ENCODE measurements at regions not wholly inside any gene's neighbourhood (a gene's known extent, or its start where the extent isn't known, plus 50 kb on each side); places are given as distances from the start of the nearest gene placed in this dataset.
"Not testable (repeated sequence)": the region's sequence is repeated elsewhere in the genome, so short reads cannot be mapped to it uniquely, and the experiment has no call there.

DNA sequence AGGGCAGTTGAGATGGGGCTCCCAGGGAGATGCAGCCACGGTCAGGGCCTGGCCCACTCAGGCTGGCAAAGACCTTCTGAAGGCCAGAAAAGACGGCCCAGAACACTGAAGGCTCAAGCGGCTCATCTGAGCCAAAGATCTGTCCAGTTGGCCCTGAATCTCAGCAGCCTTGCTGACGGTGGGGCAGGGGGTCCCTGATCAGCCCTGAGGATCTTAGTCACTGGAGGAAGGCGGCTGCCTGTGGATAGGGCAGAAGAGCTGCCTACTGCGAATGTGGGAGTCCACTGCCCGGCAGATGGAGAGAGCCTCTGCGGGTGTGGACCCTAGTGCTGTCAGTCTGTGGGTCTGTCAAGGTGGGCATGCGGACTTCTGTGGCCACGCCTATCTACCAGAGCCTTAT lies 1738.2 kb downstream of the TP53TG3F start:
- Mint-ChIP-seq H3K4me3 (no peak overlapping the region), H3K36me3 (ENCODE audit: low read depth) (no peaks in the 10 kb centered on the region), H3K27me3 (no peaks in the 10 kb centered on the region), H3K4me1 (no peaks in the 10 kb centered on the region), H3K27ac (no peak overlapping the region), H3K9me3 (peaks cover 26% of the 10 kb centered on the region)
- no peak for ATAC-seq (replicated peaks)

DNA sequence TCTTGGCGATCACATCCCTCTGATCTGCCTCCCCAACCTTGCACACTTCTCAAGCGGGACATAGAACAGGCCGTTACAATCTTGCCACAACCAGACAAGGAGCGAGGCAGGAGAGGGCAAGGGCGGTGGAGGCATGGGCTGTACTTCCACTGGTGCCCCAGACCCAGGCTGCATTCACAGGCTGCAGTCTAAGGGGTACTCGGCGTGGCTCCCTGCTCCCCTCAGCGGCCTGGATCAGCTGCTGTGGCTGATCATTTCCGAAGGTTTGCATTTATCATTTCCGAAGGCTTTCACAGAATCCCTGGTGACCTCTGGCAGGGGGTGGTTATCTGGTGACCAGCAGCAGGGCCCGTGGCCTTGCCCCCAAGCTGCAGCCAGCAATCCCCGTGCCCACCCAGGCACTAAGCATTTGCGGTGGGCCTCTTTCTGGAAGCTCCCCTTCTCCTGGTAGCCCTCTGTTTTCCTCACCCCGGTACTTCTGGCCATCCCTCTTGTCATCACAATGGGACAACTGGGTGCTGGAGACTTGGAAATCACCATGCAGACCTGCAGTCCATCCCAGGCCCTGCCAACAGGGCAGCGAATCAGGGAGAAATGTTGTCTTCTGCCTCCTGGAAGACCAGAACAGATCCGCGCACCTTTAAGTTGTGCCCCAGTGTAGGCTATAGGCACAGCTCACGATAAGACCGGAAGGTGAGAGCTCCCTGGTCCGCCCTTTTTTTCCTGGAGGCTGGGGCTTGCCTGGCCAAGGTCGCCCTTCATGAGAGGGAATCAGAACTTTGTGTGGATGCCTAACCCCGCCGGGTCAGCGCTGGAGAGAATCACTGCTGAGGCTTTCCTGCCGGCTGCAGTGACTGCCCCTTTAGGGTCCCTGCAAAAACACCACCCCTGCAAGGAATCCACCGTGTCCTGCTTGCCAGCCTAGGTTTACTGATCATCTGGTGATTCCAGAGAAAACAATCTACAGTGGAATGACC lies 1739.1 kb downstream of the TP53TG3F start:
- H3K4me1 Mint-ChIP-seq, result no peaks in the 10 kb centered on the region
- H3K27ac Mint-ChIP-seq, result no peak overlapping the region
- H3K9me3 Mint-ChIP-seq, result peaks cover 26% of the 10 kb centered on the region

DNA sequence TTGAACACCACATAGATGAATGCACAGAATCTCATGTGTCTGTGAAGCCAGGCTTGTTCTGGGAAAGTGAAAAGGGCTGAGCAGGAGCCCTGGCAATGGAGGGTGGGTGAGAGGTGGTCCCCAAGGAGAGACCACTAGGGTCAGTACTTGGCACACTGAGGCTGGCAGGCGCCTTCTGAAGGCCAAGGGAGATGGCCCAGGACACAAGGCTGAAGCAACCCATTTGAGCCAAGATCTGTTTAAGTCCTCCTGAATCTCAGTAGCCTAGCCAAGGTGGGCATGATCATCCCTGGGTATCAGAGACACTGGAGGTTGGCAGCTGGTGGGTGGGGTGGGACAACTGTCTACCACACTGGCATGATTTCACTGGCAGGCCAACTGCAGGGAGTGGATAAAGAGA lies 1741.2 kb downstream of the TP53TG3F start:
- Mint-ChIP-seq H3K27ac (no peak overlapping the region), H3K4me3 (no peak overlapping the region), H3K27me3 (no peaks in the 10 kb centered on the region), H3K4me1 (no peaks in the 10 kb centered on the region), H3K36me3 (ENCODE audit: low read depth) (no peaks in the 10 kb centered on the region), H3K9me3 (peaks cover 26% of the 10 kb centered on the region)
- ATAC-seq (replicated peaks), result no peak

More for the DNA sequence above, 1739.1 kb downstream of the TP53TG3F start:
- ATAC-seq (replicated peaks), result no peak
- Mint-ChIP-seq H3K36me3 (ENCODE audit: low read depth) (no peaks in the 10 kb centered on the region), H3K4me3 (no peak overlapping the region), H3K27me3 (no peaks in the 10 kb centered on the region)

DNA sequence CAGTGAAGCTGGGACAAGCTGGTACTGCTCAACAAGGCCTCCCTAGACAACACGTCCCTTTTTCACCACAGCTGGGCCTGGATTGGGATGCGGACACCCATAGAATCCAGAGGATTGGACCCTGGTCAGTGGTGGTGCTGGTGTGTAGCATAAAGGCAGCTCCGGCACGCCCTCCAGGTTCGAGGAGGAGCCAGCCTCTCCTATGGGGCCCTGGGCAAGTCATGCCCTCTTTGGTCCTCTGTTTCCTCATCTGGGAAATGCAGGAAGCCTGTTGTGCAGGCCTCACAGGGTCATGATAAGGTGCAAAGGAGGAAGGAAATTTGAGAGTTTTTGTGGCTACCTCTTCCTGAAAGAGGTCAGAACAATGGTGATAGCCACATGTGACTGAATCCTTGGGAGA lies 1741.7 kb downstream of the TP53TG3F start:
- no peak for ATAC-seq (replicated peaks)
- H3K27me3 Mint-ChIP-seq, result no peaks in the 10 kb centered on the region
- H3K27ac Mint-ChIP-seq, result no peak overlapping the region
- no peaks in the 10 kb centered on the region for H3K36me3 Mint-ChIP-seq (ENCODE audit: low read depth)
- H3K4me3 Mint-ChIP-seq, result no peak overlapping the region
- H3K4me1 Mint-ChIP-seq, result no peaks in the 10 kb centered on the region
- peaks cover 29% of the 10 kb centered on the region for H3K9me3 Mint-ChIP-seq

DNA sequence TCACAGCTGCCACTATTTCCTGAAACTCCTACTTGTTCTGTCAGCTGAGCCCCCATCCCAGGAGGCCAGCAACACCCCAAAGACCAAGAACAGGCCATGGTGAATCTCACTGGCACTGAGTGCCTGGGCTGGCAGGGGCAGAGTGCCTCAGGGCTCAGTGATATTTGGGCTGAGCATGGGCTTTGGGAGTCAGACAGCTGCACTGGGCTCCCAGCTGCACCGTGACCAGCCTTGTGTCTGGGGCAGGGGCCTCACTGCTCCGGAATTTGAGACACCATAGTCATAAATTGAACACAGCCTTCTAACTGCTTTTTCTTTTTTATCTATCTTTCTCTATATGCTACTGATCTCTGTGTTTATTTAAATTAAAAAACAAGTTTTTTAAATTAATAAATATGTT lies 1744.2 kb downstream of the TP53TG3F start:
- ATAC-seq (replicated peaks), result no peak
- Mint-ChIP-seq H3K9me3 (peaks cover 28% of the 10 kb centered on the region), H3K4me1 (no peaks in the 10 kb centered on the region), H3K4me3 (no peak overlapping the region), H3K27me3 (no peaks in the 10 kb centered on the region), H3K27ac (no peak overlapping the region), H3K36me3 (ENCODE audit: low read depth) (no peaks in the 10 kb centered on the region)

DNA sequence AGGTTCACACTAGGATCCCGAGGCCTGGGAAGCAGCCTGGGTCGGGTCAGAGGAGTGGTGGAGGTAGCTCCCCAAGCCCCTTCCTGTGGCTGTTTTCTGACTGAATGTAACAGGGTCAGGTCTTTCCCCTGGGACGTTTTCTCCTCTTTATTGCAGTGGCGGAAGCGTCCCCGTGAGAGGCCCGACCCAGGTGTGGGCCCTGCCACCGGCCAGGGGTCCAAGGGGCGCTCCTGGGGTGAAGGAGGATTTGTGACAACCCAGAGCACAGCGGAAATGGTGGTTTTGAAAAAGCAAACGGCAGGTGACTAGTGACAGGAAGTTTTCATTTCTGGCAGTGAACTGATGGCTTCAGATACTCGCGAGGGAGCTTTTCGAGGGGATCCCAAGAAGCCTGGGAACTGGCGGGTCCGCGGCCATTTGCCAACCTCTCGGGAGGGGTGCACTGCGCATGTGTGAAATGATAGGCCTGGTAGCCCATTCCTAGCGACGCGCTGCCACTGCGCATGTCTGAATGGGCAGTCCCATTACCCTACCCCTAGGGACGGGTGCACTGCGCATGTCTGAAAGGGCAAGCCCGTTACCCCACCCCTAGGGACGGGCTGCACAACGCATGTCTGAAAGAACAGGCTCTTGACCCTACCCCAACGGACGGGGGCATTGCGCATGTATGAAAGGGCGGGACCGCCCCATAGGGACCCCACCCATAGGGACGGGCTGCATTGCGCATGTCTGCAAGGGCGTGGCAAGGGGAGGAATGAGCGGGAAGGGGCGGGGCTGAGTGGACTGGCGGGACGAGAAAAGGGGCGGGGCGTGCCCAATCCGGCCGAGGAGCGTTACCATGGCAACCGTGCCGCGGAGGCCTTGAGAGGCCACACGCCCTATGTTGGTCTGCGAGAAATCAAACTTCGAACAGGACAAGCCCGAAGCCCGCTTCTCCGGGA lies 1747.9 kb downstream of the TP53TG3F start:
- Mint-ChIP-seq H3K9me3 (peaks cover 18% of the 10 kb centered on the region), H3K4me1 (no peaks in the 10 kb centered on the region), H3K27me3 (no peaks in the 10 kb centered on the region), H3K27ac (no peak overlapping the region), H3K36me3 (ENCODE audit: low read depth) (no peaks in the 10 kb centered on the region), H3K4me3 (no peak overlapping the region)
- no peak for ATAC-seq (replicated peaks)

DNA sequence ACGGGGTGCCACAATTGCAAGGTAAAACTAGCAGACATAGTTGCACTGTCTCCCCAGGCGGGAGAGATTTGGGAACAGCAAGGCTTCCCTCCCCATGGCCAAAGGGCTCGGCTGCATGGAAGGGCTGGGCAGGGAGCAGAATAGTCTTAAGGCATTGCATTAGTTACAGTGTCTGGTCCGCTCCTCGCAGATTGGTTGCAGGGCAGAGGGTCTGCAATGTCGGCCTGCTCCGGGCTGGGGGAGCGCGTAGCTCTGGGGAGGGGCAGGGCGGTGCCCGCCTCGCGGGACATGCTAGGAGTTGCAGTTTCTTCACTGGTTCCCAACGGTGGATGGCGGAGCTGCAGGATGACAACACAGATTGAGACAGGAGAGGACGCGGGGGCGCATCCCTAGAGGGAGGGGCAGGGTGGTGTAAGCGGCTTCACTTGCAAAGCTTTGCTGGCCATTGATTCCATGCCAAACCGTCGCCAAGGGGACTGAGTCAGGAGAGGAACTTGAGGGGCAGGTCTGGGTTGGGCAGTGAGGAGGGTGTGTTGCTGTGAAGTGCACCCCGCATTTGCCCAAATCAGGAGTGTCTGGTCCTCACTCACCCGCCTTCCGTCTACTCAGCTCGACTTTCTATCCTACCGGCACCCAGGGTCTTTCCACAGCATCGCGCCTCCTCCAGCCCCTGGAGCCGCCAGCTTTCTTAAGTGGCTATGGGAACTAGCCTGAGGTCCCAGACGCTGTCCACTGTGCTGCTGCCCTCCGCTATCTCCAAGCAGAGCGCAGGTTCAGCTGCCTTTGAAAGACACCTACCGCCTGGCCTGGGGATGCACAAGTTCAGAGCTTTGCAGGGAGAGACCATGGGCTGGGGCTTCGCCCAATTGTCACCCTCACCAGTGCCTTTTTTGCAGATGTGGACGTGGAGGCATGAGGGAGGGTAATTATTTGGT lies 1748.9 kb downstream of the TP53TG3F start:
- H3K9me3 Mint-ChIP-seq, result peaks cover 18% of the 10 kb centered on the region
- H3K4me1 Mint-ChIP-seq, result no peaks in the 10 kb centered on the region

DNA sequence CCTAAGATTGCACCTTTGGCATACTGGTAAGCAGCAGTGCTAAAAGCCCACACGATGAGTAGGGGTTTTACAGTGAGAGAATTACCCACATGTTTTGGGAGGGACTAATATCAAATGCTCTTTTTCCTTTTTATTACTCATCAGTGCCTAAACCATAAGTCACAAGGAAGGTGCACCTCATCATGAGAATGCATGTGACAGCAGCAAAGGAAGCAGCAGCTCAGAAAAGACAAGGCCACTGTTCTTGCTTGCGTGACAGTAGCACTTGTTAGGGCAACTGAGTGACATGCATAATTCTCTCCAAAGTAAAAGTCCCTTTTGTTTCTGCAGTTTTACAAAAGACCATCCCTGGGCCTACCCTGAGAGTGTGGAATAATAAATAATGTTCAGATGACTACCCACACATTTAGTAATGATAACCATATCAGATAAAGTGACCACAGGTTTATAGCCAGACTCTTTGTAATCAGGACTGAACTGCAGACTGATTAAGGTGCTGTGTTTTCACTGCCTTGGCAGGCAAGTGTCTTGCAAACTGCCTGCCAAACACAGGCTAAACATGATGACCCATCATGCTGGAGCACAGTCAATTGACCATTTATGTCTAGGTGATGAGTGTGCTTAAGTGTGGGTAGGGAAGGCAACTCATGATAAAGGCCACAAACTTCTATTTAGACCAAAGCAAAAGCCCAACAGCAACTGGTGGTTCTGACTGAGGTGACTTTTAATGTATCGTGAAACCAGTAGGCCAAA lies 1751.4 kb downstream of the TP53TG3F start:
- H3K4me3 Mint-ChIP-seq, result no peak overlapping the region
- no peak for ATAC-seq (replicated peaks)
- no peaks in the 10 kb centered on the region for H3K36me3 Mint-ChIP-seq (ENCODE audit: low read depth)
- no peaks in the 10 kb centered on the region for H3K27me3 Mint-ChIP-seq
- H3K27ac Mint-ChIP-seq, result no peak overlapping the region
- H3K4me1 Mint-ChIP-seq, result no peaks in the 10 kb centered on the region
- H3K9me3 Mint-ChIP-seq, result peaks cover 15% of the 10 kb centered on the region

More for the DNA sequence above, 1748.9 kb downstream of the TP53TG3F start:
- Mint-ChIP-seq H3K4me3 (no peak overlapping the region), H3K27ac (no peak overlapping the region), H3K27me3 (no peaks in the 10 kb centered on the region), H3K36me3 (ENCODE audit: low read depth) (no peaks in the 10 kb centered on the region)
- no peak for ATAC-seq (replicated peaks)

DNA sequence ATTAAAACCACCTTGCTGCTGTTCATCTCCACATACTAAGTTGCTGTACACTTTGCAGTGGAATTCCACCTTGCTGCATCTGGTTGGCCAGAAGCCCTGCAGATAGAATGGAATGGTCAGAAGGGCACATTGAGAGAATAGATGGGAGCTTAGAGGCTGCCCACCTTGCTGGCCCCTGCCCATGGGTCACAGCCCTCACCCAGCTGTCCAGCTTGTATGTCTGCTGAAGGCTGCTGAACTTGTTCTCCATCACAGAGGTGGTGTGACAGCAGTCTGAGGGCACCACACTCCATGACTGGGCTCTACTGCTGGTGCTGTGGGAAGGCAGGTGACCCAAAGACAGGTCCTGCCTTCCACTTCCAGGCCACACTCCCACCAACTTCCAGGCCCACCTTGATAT lies 1755.4 kb downstream of the TP53TG3F start:
- Mint-ChIP-seq H3K4me1 (no peaks in the 10 kb centered on the region), H3K4me3 (no peak overlapping the region), H3K36me3 (ENCODE audit: low read depth) (no peaks in the 10 kb centered on the region), H3K27me3 (no peaks in the 10 kb centered on the region), H3K27ac (no peak overlapping the region), H3K9me3 (peaks cover 20% of the 10 kb centered on the region)
- no peak for ATAC-seq (replicated peaks)

DNA sequence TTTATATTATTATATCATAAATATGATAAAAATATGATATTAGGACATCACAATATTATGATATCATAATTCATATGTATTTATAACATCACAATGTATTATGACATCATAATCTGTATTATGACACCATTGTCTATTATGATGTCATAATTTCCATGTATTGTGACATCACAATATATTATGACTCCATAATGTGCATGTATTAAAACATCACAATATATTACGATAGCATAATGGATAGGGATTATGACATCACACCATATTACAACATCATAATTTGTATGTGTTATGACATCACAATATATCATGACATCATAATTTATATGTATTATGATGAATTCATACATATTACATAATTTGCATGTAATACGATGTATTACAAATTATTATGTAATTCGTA lies 1755.9 kb downstream of the TP53TG3F start:
- no peaks in the 10 kb centered on the region for H3K36me3 Mint-ChIP-seq (ENCODE audit: low read depth)
- H3K27ac Mint-ChIP-seq, result no peak overlapping the region
- no peak for ATAC-seq (replicated peaks)
- peaks cover 21% of the 10 kb centered on the region for H3K9me3 Mint-ChIP-seq
- no peaks in the 10 kb centered on the region for H3K4me1 Mint-ChIP-seq
- H3K4me3 Mint-ChIP-seq, result no peak overlapping the region
- no peaks in the 10 kb centered on the region for H3K27me3 Mint-ChIP-seq

DNA sequence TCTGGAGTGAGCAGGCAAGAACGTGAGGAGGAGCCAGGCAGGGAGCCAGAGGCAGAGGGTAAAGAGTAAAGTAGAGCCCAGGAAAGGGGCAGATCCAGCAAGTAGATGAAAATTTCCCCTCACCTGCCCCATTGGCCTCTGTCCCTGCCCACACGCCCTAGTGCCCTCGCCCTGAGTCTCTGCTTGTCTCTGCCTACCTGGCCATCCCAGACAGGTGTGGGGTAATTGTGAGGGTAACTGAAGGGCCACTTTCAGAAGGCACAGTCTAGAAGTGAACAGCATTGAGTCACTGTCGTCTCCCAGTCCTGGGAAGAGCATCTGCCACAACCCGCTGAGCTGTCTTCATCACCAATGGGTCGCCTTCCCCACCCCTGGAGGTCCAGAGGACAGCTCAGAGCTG lies 1756.8 kb downstream of the TP53TG3F start:
- ATAC-seq (replicated peaks); H3K36me3 Mint-ChIP-seq (ENCODE audit: low read depth); H3K4me3 Mint-ChIP-seq; H3K27ac Mint-ChIP-seq; H3K4me1 Mint-ChIP-seq; H3K27me3 Mint-ChIP-seq: not testable (repeated sequence)
- peaks cover 22% of the 10 kb centered on the region for H3K9me3 Mint-ChIP-seq

DNA sequence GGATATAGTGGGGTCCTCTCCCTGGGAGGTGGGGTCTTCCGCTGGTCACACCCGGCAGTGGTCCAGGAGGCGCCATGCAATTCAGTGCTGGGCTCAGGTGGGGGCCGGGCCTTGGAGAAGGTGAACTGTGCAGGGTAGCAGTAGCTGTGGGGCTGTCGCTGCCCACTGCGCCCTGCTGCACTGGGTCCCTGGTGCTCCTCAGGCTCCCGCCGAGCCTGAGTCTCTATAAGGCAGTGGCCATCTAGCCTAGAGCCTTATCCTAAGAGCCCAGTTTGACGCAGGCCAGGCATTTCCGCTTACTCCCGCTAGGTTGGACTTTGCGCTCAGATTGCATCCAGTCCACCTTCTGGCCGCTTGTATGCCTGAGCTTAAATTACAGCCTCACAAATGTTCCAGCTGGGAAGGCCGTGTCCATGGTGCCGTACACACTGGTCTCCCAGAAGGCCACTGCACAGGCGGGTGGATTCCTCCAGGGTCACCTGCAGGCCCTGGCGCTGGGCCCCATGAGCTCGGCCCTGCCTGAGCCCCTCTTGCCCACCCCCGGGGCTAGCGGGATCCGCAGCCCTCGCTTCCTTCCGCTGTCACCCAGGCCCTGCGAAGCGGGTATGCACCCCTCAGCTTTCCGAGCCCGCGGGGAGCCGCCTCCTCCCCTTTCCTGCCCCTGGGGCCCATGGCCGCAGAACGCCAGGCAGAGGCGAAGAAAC lies 1762.2 kb downstream of the TP53TG3F start:
- Mint-ChIP-seq H3K27ac (no peak overlapping the region), H3K36me3 (ENCODE audit: low read depth) (no peaks in the 10 kb centered on the region), H3K9me3 (peaks cover 23% of the 10 kb centered on the region), H3K4me3 (no peak overlapping the region), H3K4me1 (no peaks in the 10 kb centered on the region), H3K27me3 (no peaks in the 10 kb centered on the region)
- ATAC-seq (replicated peaks), result no peak

DNA sequence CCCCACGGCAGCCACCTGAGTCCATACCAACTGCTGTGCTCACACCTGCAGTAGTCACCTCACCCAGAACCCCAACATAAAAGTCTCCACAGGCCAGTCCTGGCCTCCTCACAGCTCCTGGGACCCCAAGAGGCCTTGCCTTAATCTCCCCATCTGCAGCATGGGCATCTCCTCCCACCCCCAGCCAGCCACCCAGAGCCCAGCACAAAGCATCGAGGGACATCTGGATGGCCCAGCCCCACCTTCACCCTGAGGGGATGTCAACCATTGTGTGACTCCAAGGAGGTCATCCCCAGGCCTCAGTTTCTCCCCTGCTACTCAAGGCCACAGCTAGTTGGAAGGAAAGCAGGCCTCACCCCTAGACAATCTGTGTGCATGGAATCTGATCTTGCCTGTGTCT lies 1775.3 kb downstream of the TP53TG3F start:
- Mint-ChIP-seq H3K27ac (no peak overlapping the region), H3K4me3 (no peak overlapping the region), H3K27me3 (no peaks in the 10 kb centered on the region), H3K4me1 (no peaks in the 10 kb centered on the region), H3K9me3 (peaks cover 5% of the 10 kb centered on the region), H3K36me3 (ENCODE audit: low read depth) (no peaks in the 10 kb centered on the region)
- ATAC-seq (replicated peaks), result no peak

Data from activated T-helper 17 cell treated with anti-CD3 and anti-CD28 coated beads, Interleukin-2, amount 50 U/mL, for 72 hours (primary cell).